ENCODE measurements at regions not wholly inside any gene's neighbourhood (a gene's known extent, or its start where the extent isn't known, plus 50 kb on each side); places are given as distances from the start of the nearest gene placed in this dataset.

DNA sequence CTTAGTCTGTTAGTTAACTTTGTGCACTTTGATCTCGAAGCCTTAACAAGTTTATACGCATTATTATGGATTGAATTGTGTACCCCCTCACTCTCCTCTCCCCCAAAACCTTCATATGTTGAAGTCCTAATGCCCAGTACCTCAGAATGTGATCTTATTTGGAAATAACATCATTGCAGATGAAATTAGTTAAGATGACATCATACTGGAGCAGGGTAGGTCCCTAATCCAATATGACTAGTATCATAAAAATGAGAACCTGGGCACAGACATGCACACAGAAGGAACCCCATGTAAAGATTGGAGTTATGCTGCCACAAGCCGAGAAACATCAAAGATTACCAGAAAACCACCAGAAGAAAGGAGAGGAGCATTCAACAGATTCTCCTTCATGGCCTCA lies 85.8 kb upstream of the TSC22D1 start:
- no peaks in the 10 kb centered on the region for H3K9me3 ChIP-seq
- 89 to 96% (median 93%) methylated on average over 3 of the region's 3 CpGs for WGBS, 3 donors
- no peaks in the 10 kb centered on the region for H3K36me3 ChIP-seq (ENCODE audit: insufficient read depth in 1 of 2, low read depth in 1 of 2)
- no peaks in the 10 kb centered on the region for H3K4me1 ChIP-seq
- ATAC-seq (no peak), DNase-seq (no peak)
- H3K27me3 ChIP-seq (ENCODE audit: insufficient read depth in 3 of 3, low read length in 2 of 3) = no peaks in the 10 kb centered on the region
- H3K27ac ChIP-seq = no peak overlapping the region
- H3K4me3 ChIP-seq = no peak overlapping the region
- intact Hi-C loops (cut with DNase I) = no loop called here
- no peak for TF ChIP-seq CTCF (IDR thresholded peaks at IDR 0.05)

- Histone ChIP-seq H3K9me3 (no peaks in the 10 kb centered on the region), H3K27ac (no peak overlapping the region), H3K4me3 (no peak overlapping the region), H3K4me1 (no peaks in the 10 kb centered on the region), H3K27me3 (ENCODE audit: insufficient read depth in 3 of 3, low read length in 2 of 3) (no peaks in the 10 kb centered on the region), H3K36me3 (ENCODE audit: insufficient read depth in 1 of 2, low read depth in 1 of 2) (no peaks in the 10 kb centered on the region)
- intact Hi-C loops (cut with DNase I) = no loop called here
- no peak for DNase-seq
- ATAC-seq = no peak
- WGBS, 3 donors = 76 to 80% (median 77%) methylated on average over 6 of the region's 6 CpGs
- no peak for TF ChIP-seq CTCF (IDR thresholded peaks at IDR 0.05)
Observed at GRCh38 chr13:44660050-44660449, 83.9 kb upstream of the TSC22D1 start.

- DNase-seq = no peak
- peaks cover 0 to 1% (median 0%) of the 10 kb centered on the region in 3 donors for H3K27me3 ChIP-seq (ENCODE audit: insufficient read depth in 3 of 3, low read length in 2 of 3)
- no peak overlapping the region for H3K4me3 ChIP-seq
- H3K4me1 ChIP-seq = no peaks in the 10 kb centered on the region
- intact Hi-C loops (cut with DNase I) = no loop called here
- no peak overlapping the region for H3K27ac ChIP-seq
- 53 to 64% (median 58%) methylated on average over 3 of the region's 3 CpGs for WGBS, 3 donors
- TF ChIP-seq CTCF (IDR thresholded peaks at IDR 0.05) = no peak
- no peaks in the 10 kb centered on the region for H3K9me3 ChIP-seq
- no peak for ATAC-seq
- H3K36me3 ChIP-seq (ENCODE audit: insufficient read depth in 1 of 2, low read depth in 1 of 2) = no peaks in the 10 kb centered on the region
Observed at GRCh38 chr13:44652962-44653660, 77.0 kb upstream of the TSC22D1 start.

- WGBS, 3 donors = 24 to 39% (median 30%) methylated on average over 3 of the region's 3 CpGs
- Histone ChIP-seq H3K9me3 (no peaks in the 10 kb centered on the region), H3K4me3 (no peak overlapping the region), H3K4me1 (no peaks in the 10 kb centered on the region), H3K27ac (no peak overlapping the region), H3K36me3 (ENCODE audit: insufficient read depth in 1 of 2, low read depth in 1 of 2) (no peaks in the 10 kb centered on the region), H3K27me3 (ENCODE audit: insufficient read depth in 3 of 3, low read length in 2 of 3) (peaks cover 0 to 1% (median 0%) of the 10 kb centered on the region in 3 donors)
- ATAC-seq (no peak), DNase-seq (no peak)
- no peak for TF ChIP-seq CTCF (IDR thresholded peaks at IDR 0.05)
- intact Hi-C loops (cut with DNase I) = no loop called here
Observed at GRCh38 chr13:44652168-44652567, 76.0 kb upstream of the TSC22D1 start.

- no peak for TF ChIP-seq CTCF (IDR thresholded peaks at IDR 0.05)
- no peak overlapping the region for H3K27ac ChIP-seq
- no peaks in the 10 kb centered on the region for H3K9me3 ChIP-seq
- intact Hi-C loops (cut with DNase I) = no loop called here
- 75 to 84% (median 77%) methylated on average over 3 of the region's 3 CpGs for WGBS, 3 donors
- ATAC-seq (no peak), DNase-seq (no peak)
- H3K4me1 ChIP-seq = no peaks in the 10 kb centered on the region
- no peaks in the 10 kb centered on the region for H3K36me3 ChIP-seq (ENCODE audit: insufficient read depth in 1 of 2, low read depth in 1 of 2)
- peaks cover 0 to 1% (median 0%) of the 10 kb centered on the region in 3 donors for H3K27me3 ChIP-seq (ENCODE audit: insufficient read depth in 3 of 3, low read length in 2 of 3)
- no peak overlapping the region for H3K4me3 ChIP-seq
Observed at GRCh38 chr13:44651724-44652123, 75.6 kb upstream of the TSC22D1 start.
